DND-41 (cell line): ENCODE measurements at regions not wholly inside any gene's neighbourhood (a gene's known extent, or its start where the extent isn't known, plus 50 kb on each side); places are given as distances from the start of the nearest gene placed in this dataset.

ENCODE experiments used
- ATAC-seq: fragments of 200-7000 bp; cut with Tn5 transposase; 3 replicates; pipeline ENCODE4 v1.9.1; 2021; ENCODE audit warnings: low read depth; ENCODE audit not compliant: insufficient read depth
- DNase-seq: peaks from one replicate; pipeline ENCODE4 v3.0.0-alpha.2; 2020
- H2AFZ ChIP-seq: 2 replicates; pipeline ENCODE4 v1.6.0; 2012; ENCODE audit warnings: low read depth, low read length
- H3K27ac ChIP-seq: 2 replicates; pipeline ENCODE4 v1.5.1; 2012; ENCODE audit warnings: low read length, inconsistent platforms
- H3K27me3 ChIP-seq: fragments of 200-600 bp; sonication (generic); 2 replicates; pipeline ENCODE4 v1.6.0; 2012; ENCODE audit warnings: low read length, mild to moderate bottlenecking, inconsistent platforms; ENCODE audit not compliant: insufficient read depth, poor library complexity
- H3K36me3 ChIP-seq: 2 replicates; pipeline ENCODE4 v1.5.1; 2012; ENCODE audit warnings: low read length, inconsistent platforms; ENCODE audit not compliant: insufficient read depth
- H3K4me1 ChIP-seq: 2 replicates; pipeline ENCODE4 v1.5.1; 2012; ENCODE audit warnings: mild to moderate bottlenecking, low read length; ENCODE audit not compliant: insufficient read depth
- H3K4me2 ChIP-seq: 2 replicates; pipeline ENCODE4 v1.6.0; 2012; ENCODE audit warnings: mild to moderate bottlenecking, moderate library complexity, low read length, inconsistent platforms; ENCODE audit not compliant: insufficient read depth
- H3K4me3 ChIP-seq, 2 experiments: fragments of 200-600 bp in 1 of 2; shearing (Covaris generic) in 1 of 2; 2 replicates each; pipeline ENCODE4 v1.5.1; 2012 to 2016; ENCODE audit warnings: inconsistent platforms in 2 of 2, low read length in 2 of 2, mild to moderate bottlenecking in 2 of 2, low read depth in 1 of 2, moderate library complexity in 1 of 2
- H3K79me2 ChIP-seq: 2 replicates; pipeline ENCODE4 v1.6.0; 2012; ENCODE audit warnings: low read length, inconsistent platforms; ENCODE audit not compliant: insufficient read depth
- H3K9ac ChIP-seq: 2 replicates; pipeline ENCODE4 v1.6.0; 2012; ENCODE audit warnings: low read depth, mild to moderate bottlenecking, inconsistent platforms, low read length, moderate library complexity
- H3K9me3 ChIP-seq: 2 replicates; pipeline ENCODE4 v1.5.1; 2012; ENCODE audit warnings: low read length, moderate library complexity, mild to moderate bottlenecking, inconsistent platforms; ENCODE audit not compliant: insufficient read depth, severe bottlenecking
- H4K20me1 ChIP-seq: 2 replicates; pipeline ENCODE4 v1.6.0; 2012; ENCODE audit warnings: low read length; ENCODE audit not compliant: insufficient read depth
- CTCF ChIP-seq: IDR thresholded peaks from 2 replicates; pipeline ENCODE4 v1.5.1; 2012; ENCODE audit warnings: borderline replicate concordance, low read length, moderate library complexity, mild to moderate bottlenecking; ENCODE audit not compliant: poor library complexity, severe bottlenecking; ENCODE audit errors: extremely low read depth
- EZH2 ChIP-seq: IDR thresholded peaks from 3 replicates; pipeline ENCODE4 v1.6.1; 2012; ENCODE audit warnings: borderline replicate concordance, low read depth, mild to moderate bottlenecking, moderate library complexity, low read length, inconsistent platforms; ENCODE audit not compliant: severe bottlenecking

- ATAC-seq (no peak), DNase-seq (no peak)
- H3K27ac ChIP-seq, result no peak overlapping the region
- H3K36me3 ChIP-seq, result no peaks in the 10 kb centered on the region
- TF ChIP-seq EZH2, result no peak
- H3K4me2 ChIP-seq, result no peak overlapping the region
- H3K9ac ChIP-seq, result no peak overlapping the region
- no peak overlapping the region for H2AFZ ChIP-seq
- no peak overlapping the region for H3K4me3 ChIP-seq
- no peaks in the 10 kb centered on the region for H4K20me1 ChIP-seq
- H3K9me3 ChIP-seq, result peaks cover 12% of the 10 kb centered on the region
- H3K4me1 ChIP-seq, result no peaks in the 10 kb centered on the region
- H3K79me2 ChIP-seq, result no peaks in the 10 kb centered on the region
- no peaks in the 10 kb centered on the region for H3K27me3 ChIP-seq
Measured at GRCh38 chr6:159572439-159573110, 120.5 kb downstream of the SOD2 start.

GRCh38 chr6:159565181-159565710, 127.8 kb downstream of the SOD2 start:
- TF ChIP-seq EZH2, result no peak
- TF ChIP-seq CTCF, result no peak
- Histone ChIP-seq H3K4me2 (no peak overlapping the region), H4K20me1 (no peaks in the 10 kb centered on the region), H3K36me3 (no peaks in the 10 kb centered on the region), H3K4me3 (no peak overlapping the region), H3K27me3 (peaks cover 8% of the 10 kb centered on the region), H2AFZ (no peak overlapping the region), H3K9ac (no peak overlapping the region), H3K79me2 (no peaks in the 10 kb centered on the region), H3K27ac (no peak overlapping the region), H3K4me1 (no peaks in the 10 kb centered on the region), H3K9me3 (peaks cover 12% of the 10 kb centered on the region)
- DNase-seq, result no peak
- ATAC-seq, result no peak

GRCh38 chr6:159564456-159564855, 128.6 kb downstream of the SOD2 start:
- Histone ChIP-seq H3K27me3 (peaks cover 8% of the 10 kb centered on the region), H3K9me3 (peaks cover 5% of the 10 kb centered on the region), H3K4me1 (no peaks in the 10 kb centered on the region), H4K20me1 (no peaks in the 10 kb centered on the region), H3K27ac (no peak overlapping the region), H3K36me3 (no peaks in the 10 kb centered on the region), H2AFZ (no peak overlapping the region), H3K9ac (no peak overlapping the region), H3K4me2 (no peak overlapping the region), H3K79me2 (no peaks in the 10 kb centered on the region), H3K4me3 (no peak overlapping the region)
- DNase-seq, result no peak
- TF ChIP-seq EZH2, result no peak
- no peak for TF ChIP-seq CTCF
- ATAC-seq, result no peak

GRCh38 chr6:159557031-159557430, 136.0 kb downstream of the SOD2 start:
- no peak overlapping the region for H3K9ac ChIP-seq
- H3K79me2 ChIP-seq, result no peaks in the 10 kb centered on the region
- no peak overlapping the region for H3K4me2 ChIP-seq
- TF ChIP-seq CTCF (no peak), EZH2 (no peak)
- no peaks in the 10 kb centered on the region for H3K9me3 ChIP-seq
- H4K20me1 ChIP-seq, result no peaks in the 10 kb centered on the region
- no peaks in the 10 kb centered on the region for H3K4me1 ChIP-seq
- DNase-seq (no peak), ATAC-seq (no peak)
- H3K27ac ChIP-seq, result no peak overlapping the region
- peaks cover 10% of the 10 kb centered on the region for H3K27me3 ChIP-seq
- H3K4me3 ChIP-seq, result no peak overlapping the region
- H3K36me3 ChIP-seq, result no peaks in the 10 kb centered on the region
- H2AFZ ChIP-seq, result no peak overlapping the region
